ENCODE measurements at regions not wholly inside any gene's neighbourhood (a gene's known extent, or its start where the extent isn't known, plus 50 kb on each side); places are given as distances from the start of the nearest gene placed in this dataset.

DNA sequence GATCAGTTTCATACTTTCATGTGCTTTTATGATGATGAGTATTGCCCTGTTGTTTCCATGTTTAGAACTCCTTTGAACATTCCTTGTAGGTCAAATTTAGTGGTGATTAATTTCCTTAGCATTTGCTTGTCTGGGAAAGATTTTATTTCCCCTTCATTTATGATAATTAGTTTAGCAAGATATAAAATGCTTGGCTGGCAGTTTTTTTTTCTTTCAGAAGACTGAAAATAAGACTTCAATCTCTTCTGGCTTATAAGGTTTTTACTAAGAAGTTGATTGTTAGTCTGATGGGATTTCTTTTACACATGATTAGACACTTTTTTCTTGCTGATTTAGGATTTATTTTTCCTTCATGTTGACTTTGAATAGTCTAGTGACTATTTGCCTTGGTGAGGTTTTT lies 238.9 kb upstream of the ADCY2 start:
- TF ChIP-seq POLR2A (IDR thresholded peaks at IDR 0.05) = no peak
- TF ChIP-seq, protein P1, sequence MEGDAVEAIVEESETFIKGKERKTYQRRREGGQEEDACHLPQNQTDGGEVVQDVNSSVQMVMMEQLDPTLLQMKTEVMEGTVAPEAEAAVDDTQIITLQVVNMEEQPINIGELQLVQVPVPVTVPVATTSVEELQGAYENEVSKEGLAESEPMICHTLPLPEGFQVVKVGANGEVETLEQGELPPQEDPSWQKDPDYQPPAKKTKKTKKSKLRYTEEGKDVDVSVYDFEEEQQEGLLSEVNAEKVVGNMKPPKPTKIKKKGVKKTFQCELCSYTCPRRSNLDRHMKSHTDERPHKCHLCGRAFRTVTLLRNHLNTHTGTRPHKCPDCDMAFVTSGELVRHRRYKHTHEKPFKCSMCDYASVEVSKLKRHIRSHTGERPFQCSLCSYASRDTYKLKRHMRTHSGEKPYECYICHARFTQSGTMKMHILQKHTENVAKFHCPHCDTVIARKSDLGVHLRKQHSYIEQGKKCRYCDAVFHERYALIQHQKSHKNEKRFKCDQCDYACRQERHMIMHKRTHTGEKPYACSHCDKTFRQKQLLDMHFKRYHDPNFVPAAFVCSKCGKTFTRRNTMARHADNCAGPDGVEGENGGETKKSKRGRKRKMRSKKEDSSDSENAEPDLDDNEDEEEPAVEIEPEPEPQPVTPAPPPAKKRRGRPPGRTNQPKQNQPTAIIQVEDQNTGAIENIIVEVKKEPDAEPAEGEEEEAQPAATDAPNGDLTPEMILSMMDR (IDR thresholded peaks at IDR 0.05) = no peak
